GM18951 (cell line): ENCODE measurements at regions not wholly inside any gene's neighbourhood (a gene's known extent, or its start where the extent isn't known, plus 50 kb on each side); places are given as distances from the start of the nearest gene placed in this dataset.

Source experiments
- POLR2A ChIP-seq: IDR thresholded peaks from 4 replicates; pipeline ENCODE4 v1.6.1; 2011; ENCODE audit warnings: mild to moderate bottlenecking; ENCODE audit not compliant: insufficient read length, insufficient read depth; ENCODE audit errors: extremely low read depth
- in situ Hi-C: fragments of 300-500 bp; cut with MboI; formaldehyde crosslinking; loops from one replicate; pipeline ENCODE4 v1.12.0; 2022; ENCODE audit warnings: low sequenced_read_pairs, mixed read lengths, inconsistent platforms; ENCODE audit not compliant: unreplicated experiment

GRCh38 chr4:57444671-57445070 lies 334.5 kb upstream of the IGFBP7 start:
- TF ChIP-seq POLR2A: no peak
- in situ Hi-C loops: no loop called here

- no peak for TF ChIP-seq POLR2A
- in situ Hi-C loops: no loop called here
Measured at GRCh38 chr4:57443787-57444186, 333.6 kb upstream of the IGFBP7 start.

- in situ Hi-C loops: no loop called here
- no peak for TF ChIP-seq POLR2A
Measured at GRCh38 chr4:57443308-57443707, 333.1 kb upstream of the IGFBP7 start.

GRCh38 chr4:57442831-57443291 lies 332.7 kb upstream of the IGFBP7 start:
- in situ Hi-C loops: no loop called here
- TF ChIP-seq POLR2A: no peak

GRCh38 chr4:57442241-57442640 lies 332.1 kb upstream of the IGFBP7 start:
- in situ Hi-C loops: no loop called here
- TF ChIP-seq POLR2A: no peak

GRCh38 chr4:57437649-57438048 lies 327.5 kb upstream of the IGFBP7 start:
- in situ Hi-C loops: no loop called here
- no peak for TF ChIP-seq POLR2A

GRCh38 chr4:57435300-57435699 lies 325.1 kb upstream of the IGFBP7 start:
- in situ Hi-C loops: no loop called here
- TF ChIP-seq POLR2A: no peak

GRCh38 chr4:57430726-57431125 lies 320.5 kb upstream of the IGFBP7 start:
- in situ Hi-C loops: no loop called here
- no peak for TF ChIP-seq POLR2A

- in situ Hi-C loops: no loop called here
- no peak for TF ChIP-seq POLR2A
Measured at GRCh38 chr4:57426779-57427395, 316.7 kb upstream of the IGFBP7 start.

- in situ Hi-C loops: no loop called here
- no peak for TF ChIP-seq POLR2A
Measured at GRCh38 chr4:57425610-57426009, 315.4 kb upstream of the IGFBP7 start.

- in situ Hi-C loops: no loop called here
- no peak for TF ChIP-seq POLR2A
Measured at GRCh38 chr4:57424232-57424897, 314.2 kb upstream of the IGFBP7 start.

GRCh38 chr4:57418133-57418532 lies 307.9 kb upstream of the IGFBP7 start:
- TF ChIP-seq POLR2A: no peak
- in situ Hi-C loops: no loop called here

GRCh38 chr4:57412259-57413054 lies 302.3 kb upstream of the IGFBP7 start:
- in situ Hi-C loops: no loop called here
- TF ChIP-seq POLR2A: no peak
